ENCODE measurements at regions not wholly inside any gene's neighbourhood (a gene's known extent, or its start where the extent isn't known, plus 50 kb on each side); places are given as distances from the start of the nearest gene placed in this dataset.

DNA sequence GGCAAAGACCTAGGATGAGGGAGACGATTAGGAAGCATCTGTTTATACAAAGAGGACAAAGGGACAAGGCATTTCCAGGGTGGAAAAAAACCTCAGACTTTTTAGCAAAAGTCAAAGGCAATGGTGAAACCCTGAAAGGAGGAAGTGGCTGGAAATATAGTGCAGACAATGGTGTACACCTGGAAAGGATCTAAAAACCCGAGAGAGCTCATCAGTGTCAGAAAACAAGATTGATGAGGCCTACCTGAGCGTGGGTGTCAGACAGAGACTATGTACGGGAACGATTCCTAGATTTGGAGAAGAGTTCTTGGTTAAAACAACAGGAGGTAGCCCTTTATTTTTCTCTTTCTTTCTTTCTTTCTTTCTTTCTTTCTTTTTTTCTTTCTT is 68.8 kb upstream of the HUNK start:
- intact Hi-C loops (cut with micrococcal nuclease; ENCODE audit: unreplicated experiment), result no loop called here
- DNase-seq (ENCODE audit: low read depth, low spot score) (no peak), ATAC-seq (no peak)
- POLR2A ChIA-PET, result no interaction called here
- in situ Hi-C loops (cut with HindIII; ENCODE audit: low pct_unique_long_range_greater_than_20kb, low sequenced_read_pairs), result no loop called here
- no peak for TF ChIP-seq POLR2AphosphoS5 (IDR thresholded peaks at IDR 0.05; ENCODE audit: low read depth, low read length)
- TF ChIP-seq TCF7L2 (IDR thresholded peaks at IDR 0.05; ENCODE audit: low read depth, low read length), result no peak
- TF ChIP-seq, protein P1, sequence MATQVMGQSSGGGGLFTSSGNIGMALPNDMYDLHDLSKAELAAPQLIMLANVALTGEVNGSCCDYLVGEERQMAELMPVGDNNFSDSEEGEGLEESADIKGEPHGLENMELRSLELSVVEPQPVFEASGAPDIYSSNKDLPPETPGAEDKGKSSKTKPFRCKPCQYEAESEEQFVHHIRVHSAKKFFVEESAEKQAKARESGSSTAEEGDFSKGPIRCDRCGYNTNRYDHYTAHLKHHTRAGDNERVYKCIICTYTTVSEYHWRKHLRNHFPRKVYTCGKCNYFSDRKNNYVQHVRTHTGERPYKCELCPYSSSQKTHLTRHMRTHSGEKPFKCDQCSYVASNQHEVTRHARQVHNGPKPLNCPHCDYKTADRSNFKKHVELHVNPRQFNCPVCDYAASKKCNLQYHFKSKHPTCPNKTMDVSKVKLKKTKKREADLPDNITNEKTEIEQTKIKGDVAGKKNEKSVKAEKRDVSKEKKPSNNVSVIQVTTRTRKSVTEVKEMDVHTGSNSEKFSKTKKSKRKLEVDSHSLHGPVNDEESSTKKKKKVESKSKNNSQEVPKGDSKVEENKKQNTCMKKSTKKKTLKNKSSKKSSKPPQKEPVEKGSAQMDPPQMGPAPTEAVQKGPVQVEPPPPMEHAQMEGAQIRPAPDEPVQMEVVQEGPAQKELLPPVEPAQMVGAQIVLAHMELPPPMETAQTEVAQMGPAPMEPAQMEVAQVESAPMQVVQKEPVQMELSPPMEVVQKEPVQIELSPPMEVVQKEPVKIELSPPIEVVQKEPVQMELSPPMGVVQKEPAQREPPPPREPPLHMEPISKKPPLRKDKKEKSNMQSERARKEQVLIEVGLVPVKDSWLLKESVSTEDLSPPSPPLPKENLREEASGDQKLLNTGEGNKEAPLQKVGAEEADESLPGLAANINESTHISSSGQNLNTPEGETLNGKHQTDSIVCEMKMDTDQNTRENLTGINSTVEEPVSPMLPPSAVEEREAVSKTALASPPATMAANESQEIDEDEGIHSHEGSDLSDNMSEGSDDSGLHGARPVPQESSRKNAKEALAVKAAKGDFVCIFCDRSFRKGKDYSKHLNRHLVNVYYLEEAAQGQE (IDR thresholded peaks at IDR 0.05; ENCODE audit: insufficient read depth in 1 of 2, low read depth in 2 of 2, low read length in 1 of 2), result no peak
- no peak for TF ChIP-seq SIN3A (IDR thresholded peaks at IDR 0.05; ENCODE audit: borderline replicate concordance, insufficient read depth, low read depth, low read length)
- TF ChIP-seq, protein P2, sequence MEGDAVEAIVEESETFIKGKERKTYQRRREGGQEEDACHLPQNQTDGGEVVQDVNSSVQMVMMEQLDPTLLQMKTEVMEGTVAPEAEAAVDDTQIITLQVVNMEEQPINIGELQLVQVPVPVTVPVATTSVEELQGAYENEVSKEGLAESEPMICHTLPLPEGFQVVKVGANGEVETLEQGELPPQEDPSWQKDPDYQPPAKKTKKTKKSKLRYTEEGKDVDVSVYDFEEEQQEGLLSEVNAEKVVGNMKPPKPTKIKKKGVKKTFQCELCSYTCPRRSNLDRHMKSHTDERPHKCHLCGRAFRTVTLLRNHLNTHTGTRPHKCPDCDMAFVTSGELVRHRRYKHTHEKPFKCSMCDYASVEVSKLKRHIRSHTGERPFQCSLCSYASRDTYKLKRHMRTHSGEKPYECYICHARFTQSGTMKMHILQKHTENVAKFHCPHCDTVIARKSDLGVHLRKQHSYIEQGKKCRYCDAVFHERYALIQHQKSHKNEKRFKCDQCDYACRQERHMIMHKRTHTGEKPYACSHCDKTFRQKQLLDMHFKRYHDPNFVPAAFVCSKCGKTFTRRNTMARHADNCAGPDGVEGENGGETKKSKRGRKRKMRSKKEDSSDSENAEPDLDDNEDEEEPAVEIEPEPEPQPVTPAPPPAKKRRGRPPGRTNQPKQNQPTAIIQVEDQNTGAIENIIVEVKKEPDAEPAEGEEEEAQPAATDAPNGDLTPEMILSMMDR (IDR thresholded peaks at IDR 0.05), result no peak
- H3K27ac ChIP-seq (ENCODE audit: low read length), result no peak overlapping the region
- CTCF ChIA-PET, result no interaction called here
- BruUV-seq (replicated peaks), result no TSS peak
- H3K4me3 ChIP-seq (ENCODE audit: low read depth in 2 of 2, low read length in 2 of 2), result no peak overlapping the region
- no peaks in the 10 kb centered on the region for H3K27me3 ChIP-seq (ENCODE audit: control insufficient read depth, insufficient read depth, low read length)
- no peaks in the 10 kb centered on the region for H3K9me3 ChIP-seq (ENCODE audit: control insufficient read depth, insufficient read depth, low read depth, low read length)
- no peaks in the 10 kb centered on the region for H3K4me1 ChIP-seq (ENCODE audit: control insufficient read depth, insufficient read depth, low read length)
- no peaks in the 10 kb centered on the region for H3K36me3 ChIP-seq (ENCODE audit: control insufficient read depth, insufficient read depth, low read length)

DNA sequence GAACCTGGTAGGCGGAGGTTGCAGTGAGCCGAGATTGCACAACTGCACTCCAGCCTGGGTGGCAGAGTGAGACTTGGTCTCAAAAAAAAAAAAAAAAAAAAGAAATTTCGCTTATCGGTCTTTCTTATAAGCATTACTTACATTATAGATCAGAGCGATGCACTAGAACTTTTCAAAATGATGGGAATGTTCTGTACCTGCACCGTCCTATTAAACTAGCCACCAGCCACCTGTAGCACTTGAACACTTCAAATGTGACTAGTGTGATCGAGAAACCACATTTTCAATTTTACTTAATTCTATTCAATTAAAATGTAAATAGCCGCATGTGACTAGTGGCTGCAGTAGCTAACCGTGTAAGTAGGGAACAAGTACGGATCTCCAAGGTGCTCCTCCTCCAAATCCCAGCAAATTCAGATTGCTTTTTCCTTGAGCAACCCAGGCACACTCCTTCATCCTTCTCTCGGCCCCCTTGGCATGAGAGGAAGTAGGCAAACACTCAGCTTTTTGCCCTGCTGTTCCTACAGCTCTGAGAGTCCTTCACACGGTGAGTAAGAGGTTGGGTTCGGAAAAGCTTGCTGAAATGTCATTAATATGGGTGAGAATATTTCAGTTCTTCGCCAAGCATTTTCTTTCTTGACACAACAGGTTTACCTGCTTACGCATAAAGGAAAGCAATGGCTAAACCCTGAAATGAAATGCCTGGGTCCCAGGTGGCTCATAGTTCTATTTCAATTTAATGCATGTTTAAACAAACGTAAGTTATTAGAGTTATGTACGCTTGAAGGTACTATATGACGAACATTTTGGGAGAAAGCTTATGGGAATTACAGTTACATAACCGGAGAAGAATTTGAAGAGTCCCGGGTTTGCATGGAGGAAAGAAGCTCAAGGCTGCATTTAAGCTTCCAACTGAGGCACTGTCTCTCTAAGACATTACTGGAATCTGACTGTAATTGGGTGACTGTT is 69.5 kb upstream of the HUNK start:
- ATAC-seq, result no peak
- TF ChIP-seq, protein P2 (IDR thresholded peaks at IDR 0.05), result no peak
- TF ChIP-seq POLR2AphosphoS5 (IDR thresholded peaks at IDR 0.05; ENCODE audit: low read depth, low read length) (no peak), TCF7L2 (IDR thresholded peaks at IDR 0.05; ENCODE audit: low read depth, low read length) (no peak), SIN3A (IDR thresholded peaks at IDR 0.05; ENCODE audit: borderline replicate concordance, insufficient read depth, low read depth, low read length) (no peak)
- TF ChIP-seq, protein P1 (IDR thresholded peaks at IDR 0.05; ENCODE audit: insufficient read depth in 1 of 2, low read depth in 2 of 2, low read length in 1 of 2), result no peak
- in situ Hi-C loops (cut with HindIII; ENCODE audit: low pct_unique_long_range_greater_than_20kb, low sequenced_read_pairs), result no loop called here
- Histone ChIP-seq H3K36me3 (ENCODE audit: control insufficient read depth, insufficient read depth, low read length) (no peaks in the 10 kb centered on the region), H3K27ac (ENCODE audit: low read length) (no peak overlapping the region), H3K4me1 (ENCODE audit: control insufficient read depth, insufficient read depth, low read length) (no peaks in the 10 kb centered on the region), H3K9me3 (ENCODE audit: control insufficient read depth, insufficient read depth, low read depth, low read length) (no peaks in the 10 kb centered on the region), H3K4me3 (ENCODE audit: low read depth in 2 of 2, low read length in 2 of 2) (no peak overlapping the region), H3K27me3 (ENCODE audit: control insufficient read depth, insufficient read depth, low read length) (no peaks in the 10 kb centered on the region)
- DNase-seq (ENCODE audit: low read depth, low spot score), result no peak
- no TSS peak for BruUV-seq (replicated peaks)
- intact Hi-C loops (cut with micrococcal nuclease; ENCODE audit: unreplicated experiment), result no loop called here
- CTCF ChIA-PET, result no interaction called here
- POLR2A ChIA-PET, result no interaction called here
